Astrocyte of the spinal cord (primary cell): ENCODE measurements at regions not wholly inside any gene's neighbourhood (a gene's known extent, or its start where the extent isn't known, plus 50 kb on each side); places are given as distances from the start of the nearest gene placed in this dataset.
"Not testable (repeated sequence)": the region's sequence is repeated elsewhere in the genome, so short reads cannot be mapped to it uniquely, and the experiment has no call there.

ENCODE experiments used
- DNase-seq: peaks from one replicate; pipeline ENCODE4 v3.0.0; 2011; ENCODE audit warnings: low read depth, low spot score
- H3K4me3 ChIP-seq: 2 replicates; pipeline ENCODE4 v1.5.1; 2011; ENCODE audit warnings: low read depth, mild to moderate bottlenecking, low read length, moderate library complexity
- in situ Hi-C: cut with HindIII; loops from 2 replicates; pipeline ENCODE4 v1.10.0; 2017; ENCODE audit warnings: low sequenced_read_pairs
- TF ChIP-seq, protein P1 (sequence below): IDR thresholded peaks from 2 replicates; pipeline ENCODE4 v1.5.1; 2012; ENCODE audit warnings: low read depth, mild to moderate bottlenecking, low read length, inconsistent platforms

DNA sequence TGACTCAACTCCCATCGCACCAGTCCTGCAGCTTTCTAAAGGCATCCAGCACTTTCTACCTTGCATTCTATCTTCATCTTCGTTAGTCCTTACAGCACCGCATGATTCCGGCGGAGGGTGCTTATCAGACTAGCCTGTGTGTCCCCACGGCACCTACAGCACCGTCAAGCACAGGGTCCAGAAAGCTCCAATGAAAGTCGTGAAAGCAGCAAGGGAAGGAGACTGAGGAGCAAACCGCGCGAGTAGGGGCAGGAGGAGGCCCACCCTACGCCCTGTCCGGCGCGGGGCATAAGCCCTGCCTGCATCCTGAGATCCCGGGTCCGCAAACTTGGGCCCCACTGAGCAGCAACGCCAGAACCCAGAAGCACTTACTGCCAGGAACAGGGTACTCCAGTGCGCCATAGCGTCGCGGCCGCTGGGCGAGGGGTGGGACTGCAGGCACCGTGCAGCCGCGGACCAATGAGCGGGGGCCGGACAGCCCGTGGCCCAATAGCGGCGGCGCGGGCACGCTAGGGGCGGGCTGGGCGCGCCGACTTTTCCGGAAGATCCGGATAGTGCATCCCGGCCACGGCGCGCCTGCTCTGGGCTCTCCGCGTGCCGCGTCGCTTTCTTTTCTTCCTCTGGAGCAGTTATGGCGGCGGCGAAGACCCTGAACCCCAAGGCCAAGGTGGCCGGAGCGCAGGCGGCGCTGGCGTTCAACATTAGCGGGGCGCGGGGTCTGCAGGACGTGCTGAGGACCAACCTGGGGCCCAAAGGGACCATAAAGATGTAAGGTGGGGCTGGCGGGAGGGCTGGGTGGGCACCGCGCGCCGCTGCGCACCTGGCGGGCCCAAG lies 122.1 kb upstream of the VKORC1L1 start:
- H3K4me3 ChIP-seq: peak overlapping the region; percentile 98
- in situ Hi-C loops: no loop called here
- TF ChIP-seq, protein P1, sequence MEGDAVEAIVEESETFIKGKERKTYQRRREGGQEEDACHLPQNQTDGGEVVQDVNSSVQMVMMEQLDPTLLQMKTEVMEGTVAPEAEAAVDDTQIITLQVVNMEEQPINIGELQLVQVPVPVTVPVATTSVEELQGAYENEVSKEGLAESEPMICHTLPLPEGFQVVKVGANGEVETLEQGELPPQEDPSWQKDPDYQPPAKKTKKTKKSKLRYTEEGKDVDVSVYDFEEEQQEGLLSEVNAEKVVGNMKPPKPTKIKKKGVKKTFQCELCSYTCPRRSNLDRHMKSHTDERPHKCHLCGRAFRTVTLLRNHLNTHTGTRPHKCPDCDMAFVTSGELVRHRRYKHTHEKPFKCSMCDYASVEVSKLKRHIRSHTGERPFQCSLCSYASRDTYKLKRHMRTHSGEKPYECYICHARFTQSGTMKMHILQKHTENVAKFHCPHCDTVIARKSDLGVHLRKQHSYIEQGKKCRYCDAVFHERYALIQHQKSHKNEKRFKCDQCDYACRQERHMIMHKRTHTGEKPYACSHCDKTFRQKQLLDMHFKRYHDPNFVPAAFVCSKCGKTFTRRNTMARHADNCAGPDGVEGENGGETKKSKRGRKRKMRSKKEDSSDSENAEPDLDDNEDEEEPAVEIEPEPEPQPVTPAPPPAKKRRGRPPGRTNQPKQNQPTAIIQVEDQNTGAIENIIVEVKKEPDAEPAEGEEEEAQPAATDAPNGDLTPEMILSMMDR: no peak
- DNase-seq: peak; percentile 90

DNA sequence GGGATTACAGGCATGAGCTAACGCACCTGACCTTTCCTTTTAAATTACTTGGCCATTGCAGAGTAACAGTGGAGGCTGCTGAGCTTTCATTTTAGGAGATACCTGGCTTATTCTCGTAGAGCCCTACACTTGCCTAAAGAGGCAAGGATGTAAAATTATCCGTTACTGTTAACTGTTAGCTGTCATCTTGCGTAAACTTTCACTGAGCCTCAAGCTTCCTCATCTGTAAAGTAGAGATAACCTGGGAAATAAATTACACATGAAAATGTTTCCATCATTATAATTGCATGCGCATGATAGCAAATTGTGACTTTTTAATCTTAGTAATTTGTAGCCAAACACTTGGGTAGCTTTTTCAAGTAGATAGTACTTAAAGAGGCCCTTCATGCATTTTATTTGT lies 118.8 kb upstream of the VKORC1L1 start:
- H3K4me3 ChIP-seq, in situ Hi-C loops, DNase-seq: not testable (repeated sequence)

DNA sequence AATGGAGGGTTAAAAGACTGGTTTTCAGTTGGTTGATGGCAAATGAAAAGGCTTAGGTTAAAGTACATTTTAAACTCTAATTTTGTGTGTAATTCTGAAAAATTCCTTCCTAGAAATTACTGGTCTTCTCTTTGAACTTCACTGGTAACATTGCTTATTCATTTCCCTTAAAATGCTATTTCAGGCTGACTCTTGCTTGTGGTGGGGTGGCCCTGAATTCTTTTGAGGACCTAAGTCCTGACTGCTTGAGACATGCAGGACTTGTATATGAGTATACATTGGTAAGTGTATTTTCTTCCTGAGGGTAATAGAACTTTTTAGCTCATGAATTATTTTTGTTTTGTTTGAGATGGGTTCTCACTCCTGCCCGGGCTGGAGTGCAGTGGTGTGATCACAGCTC lies 113.9 kb upstream of the VKORC1L1 start:
- in situ Hi-C loops, H3K4me3 ChIP-seq, DNase-seq: not testable (repeated sequence)

DNA sequence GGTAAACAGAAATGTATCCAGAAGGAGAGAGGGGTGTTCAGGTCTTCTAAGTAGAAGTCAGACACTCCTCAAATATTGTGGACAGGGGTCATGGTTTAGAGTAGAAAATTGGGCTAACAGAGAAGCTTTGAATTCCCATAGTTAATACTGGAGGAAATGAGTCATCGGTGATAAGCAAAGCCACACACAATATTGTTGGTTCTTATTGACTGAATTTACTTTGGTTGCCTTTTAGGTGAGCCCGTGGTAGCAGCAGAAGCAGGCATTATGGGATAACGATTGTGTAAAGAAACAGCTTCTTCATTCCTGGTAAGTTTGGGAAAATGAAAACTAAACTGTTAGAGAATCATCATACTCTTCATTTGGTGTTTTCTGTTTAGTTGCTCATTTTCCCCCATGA lies 110.2 kb upstream of the VKORC1L1 start:
- H3K4me3 ChIP-seq, in situ Hi-C loops: not testable (repeated sequence)
- peak; percentile 10 for DNase-seq

DNA sequence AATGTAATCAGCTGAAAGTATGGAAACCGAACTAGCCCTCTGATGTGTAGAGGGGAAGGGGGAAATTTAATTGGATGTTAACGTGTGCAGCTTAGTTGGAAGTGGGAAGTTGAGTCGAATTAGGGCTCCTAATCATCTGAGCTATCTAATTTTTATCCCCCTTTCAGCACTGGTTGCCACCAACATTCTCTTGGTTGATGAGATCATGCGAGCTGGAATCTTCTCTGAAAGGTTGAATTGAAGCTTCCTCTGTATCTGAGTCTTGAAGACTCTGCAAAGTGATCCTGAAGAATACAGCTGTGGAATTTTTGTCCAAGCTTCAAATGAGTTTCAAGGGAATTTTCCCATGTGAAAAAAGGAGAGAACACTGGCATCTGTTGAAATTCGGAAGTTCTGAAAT lies 109.8 kb upstream of the VKORC1L1 start:
- H3K4me3 ChIP-seq, in situ Hi-C loops: not testable (repeated sequence)
- DNase-seq: peak; percentile 5

DNA sequence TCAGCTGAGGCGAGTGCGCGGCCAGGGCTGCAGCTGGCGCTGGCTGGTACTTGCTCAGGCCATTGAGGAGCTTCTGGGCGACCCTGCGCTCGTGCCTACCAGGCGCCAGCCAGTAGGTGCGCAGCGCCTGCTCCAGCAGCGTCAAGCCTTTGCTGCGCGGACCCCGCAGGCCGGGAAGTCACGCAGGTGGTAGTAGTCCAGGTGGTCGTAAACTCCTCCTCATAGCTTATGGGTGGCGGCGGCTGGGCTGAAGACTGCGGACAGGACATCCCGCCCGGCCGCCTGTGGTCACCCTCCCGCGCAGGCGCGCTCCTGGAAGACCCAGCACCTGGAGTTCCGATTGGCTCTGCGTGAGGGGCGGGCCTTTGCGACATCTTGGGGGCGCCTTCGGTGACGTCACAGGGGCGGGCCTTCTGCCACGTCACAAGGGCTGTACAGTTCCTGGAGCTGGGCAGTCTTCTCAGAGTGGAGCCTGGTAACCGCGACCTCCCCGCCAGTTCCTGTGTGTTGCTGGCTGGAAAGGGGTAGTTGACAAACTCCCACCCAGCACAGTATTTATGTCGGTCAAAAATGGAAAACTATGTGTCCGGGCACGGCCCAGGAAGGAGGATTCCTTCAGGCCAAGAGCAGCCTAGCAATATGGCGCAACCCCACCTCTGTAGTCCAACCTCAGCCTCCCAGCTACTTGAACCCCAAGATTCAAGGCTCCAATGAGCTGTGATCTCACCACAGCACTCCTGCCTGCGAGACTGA lies 102.2 kb upstream of the VKORC1L1 start:
- in situ Hi-C loops: not testable (repeated sequence)
- peak overlapping the region; percentile 71 for H3K4me3 ChIP-seq
- DNase-seq: peak; percentile 94

DNA sequence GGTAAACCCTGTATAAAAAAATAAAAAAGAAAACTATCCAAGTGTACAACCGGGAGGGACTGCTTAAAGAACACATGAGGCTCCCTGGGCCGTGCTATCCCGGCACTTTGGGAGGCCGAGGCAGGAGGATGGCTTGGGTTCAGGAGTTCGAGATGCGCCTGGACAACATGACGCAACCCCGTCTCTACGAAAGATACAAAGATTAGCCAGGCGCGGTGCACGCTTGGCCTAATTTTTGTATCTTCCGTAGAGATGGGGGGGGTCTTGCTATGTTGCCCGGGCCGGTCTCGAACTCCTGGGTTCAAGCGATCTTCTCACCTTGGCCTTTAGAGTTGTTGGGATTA lies 101.7 kb upstream of the VKORC1L1 start:
- DNase-seq, in situ Hi-C loops: not testable (repeated sequence)
- H3K4me3 ChIP-seq: peak overlapping the region; percentile 71

DNA sequence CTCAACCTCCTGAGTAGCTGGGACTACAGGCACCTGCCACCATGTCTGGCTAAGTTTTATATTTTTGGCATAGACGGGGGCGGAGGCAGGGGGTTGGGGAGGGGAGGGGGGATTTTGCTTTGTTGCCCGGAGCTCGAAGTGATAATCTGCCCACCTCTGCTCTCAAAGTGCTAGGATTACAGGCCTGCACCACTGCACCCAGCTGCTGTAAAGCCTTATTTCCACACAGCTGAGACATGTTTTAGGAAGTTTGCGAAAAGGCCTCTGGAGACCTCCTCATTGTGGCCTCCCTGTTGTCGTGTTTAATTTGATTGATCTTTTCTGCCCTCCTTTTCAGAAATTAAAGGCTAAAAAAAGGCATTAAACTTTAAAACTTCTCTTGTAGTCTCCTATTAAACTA lies 96.2 kb upstream of the VKORC1L1 start:
- in situ Hi-C loops, H3K4me3 ChIP-seq, DNase-seq: not testable (repeated sequence)

DNA sequence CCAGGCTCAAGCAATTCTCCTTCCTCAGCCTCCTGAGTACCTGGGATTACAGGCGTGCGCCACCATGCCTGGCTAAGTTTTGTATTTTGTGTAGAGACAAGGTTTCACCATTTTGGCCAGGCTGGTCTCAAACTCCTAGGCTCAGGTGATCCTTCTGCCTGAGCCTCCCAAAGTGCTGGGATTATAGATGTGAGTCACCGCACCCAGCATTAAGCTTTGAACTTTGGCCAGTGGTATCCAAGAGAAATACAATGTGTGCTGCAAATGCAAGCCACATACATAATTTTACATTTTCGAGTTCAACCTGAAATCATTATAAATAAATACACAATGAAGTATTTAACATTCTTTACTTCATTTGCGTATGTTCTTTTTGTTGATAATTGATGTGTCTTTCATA lies 82.9 kb upstream of the VKORC1L1 start:
- DNase-seq, H3K4me3 ChIP-seq, in situ Hi-C loops: not testable (repeated sequence)

DNA sequence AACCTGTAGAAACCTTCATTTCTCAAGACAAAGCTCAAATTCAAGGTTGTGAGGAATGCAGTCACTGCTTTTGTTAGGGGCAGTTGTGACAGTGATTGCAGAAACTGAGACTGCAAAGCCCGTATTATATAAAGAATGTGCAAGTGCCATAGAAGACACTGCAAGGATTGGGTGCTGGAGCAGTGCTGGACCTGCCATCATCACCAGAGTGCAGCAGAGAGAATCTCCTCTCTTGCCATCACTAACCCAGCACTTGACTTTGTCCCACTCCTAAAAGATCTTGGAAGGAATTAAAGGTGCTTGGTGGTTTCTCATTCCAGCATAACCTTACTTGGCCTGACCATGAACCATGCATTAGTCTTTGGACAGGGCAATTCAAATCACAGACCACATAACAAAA lies 81.1 kb upstream of the VKORC1L1 start:
- in situ Hi-C loops, H3K4me3 ChIP-seq, DNase-seq: not testable (repeated sequence)

DNA sequence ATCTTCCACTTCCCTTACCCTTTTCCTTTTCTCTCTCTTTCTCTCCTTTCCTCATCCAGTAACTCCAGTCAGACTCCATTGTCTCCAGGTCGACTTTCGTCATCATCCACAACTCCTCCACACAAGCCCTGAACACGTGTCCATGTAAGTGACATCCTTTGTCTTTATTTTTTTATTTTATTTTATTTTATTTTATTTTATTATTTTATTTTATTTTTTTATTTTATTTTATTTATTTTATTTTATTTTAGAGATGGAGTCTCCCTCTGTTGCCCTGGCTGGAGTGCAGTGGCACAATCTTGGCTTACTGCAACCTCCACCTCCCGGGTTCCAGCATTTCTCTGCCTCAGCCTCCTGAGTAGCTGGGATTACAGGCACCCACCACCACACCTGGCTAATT lies 80.1 kb upstream of the VKORC1L1 start:
- in situ Hi-C loops, H3K4me3 ChIP-seq: not testable (repeated sequence)

DNA sequence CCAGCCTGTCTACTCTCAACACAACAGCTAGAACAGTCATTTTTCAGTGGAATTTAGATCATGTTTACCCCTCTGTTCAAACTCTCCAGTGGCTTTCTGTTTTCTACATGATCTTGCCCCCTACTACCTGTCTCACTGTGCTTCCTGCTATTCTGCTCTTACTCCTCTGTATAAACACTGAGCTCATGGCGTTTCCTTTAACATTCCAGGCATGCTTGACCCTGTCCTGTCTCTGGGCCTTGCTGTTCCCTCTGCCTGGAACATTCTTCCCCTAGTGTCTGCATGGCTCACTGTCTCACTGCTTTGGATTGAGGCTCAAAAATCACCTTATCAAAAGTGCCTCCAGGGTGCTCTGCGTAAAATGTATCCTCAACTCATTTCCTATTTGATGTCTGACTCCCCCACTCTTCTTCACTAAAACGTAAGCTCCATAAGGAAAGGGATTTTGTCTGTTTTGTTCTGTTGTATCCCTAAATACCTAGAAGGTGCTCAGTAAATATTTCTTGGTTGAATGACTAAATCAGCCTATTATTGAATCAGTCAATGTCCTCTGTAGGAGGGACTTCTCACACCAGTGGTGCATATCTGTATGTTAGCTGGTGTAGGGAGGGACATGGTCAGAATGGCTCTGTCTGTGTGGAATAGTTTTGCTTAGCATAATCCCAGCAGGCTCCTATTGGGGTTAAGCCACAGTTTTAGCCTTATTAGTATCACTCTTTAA lies 78.0 kb upstream of the VKORC1L1 start:
- H3K4me3 ChIP-seq, in situ Hi-C loops: not testable (repeated sequence)
- DNase-seq: peak; percentile 21

More for the DNA sequence above, 80.1 kb upstream of the VKORC1L1 start:
- DNase-seq: not testable (repeated sequence)

DNA sequence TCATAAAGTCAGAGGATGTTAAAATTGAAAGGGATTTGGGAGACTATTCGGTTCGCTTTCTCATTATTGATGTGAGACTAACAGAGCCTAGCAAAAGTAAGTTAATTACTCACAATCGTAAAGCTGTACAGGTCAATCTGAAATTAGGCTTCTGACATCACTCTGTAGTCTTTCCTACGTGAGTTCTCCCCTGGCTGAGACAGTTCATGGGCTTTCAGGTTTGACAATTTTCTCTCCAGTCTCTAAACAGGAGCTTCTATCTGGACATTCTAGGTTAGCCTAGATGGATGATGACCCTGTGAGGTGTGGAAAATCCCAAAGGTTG lies 77.5 kb upstream of the VKORC1L1 start:
- DNase-seq, in situ Hi-C loops, H3K4me3 ChIP-seq: not testable (repeated sequence)
